ENCODE measurements at regions not wholly inside any gene's neighbourhood (a gene's known extent, or its start where the extent isn't known, plus 50 kb on each side); places are given as distances from the start of the nearest gene placed in this dataset.

- FAIRE-seq, result no peak
Observed at GRCh38 chr14:26856876-26857518, 259.2 kb upstream of the NOVA1 start.

DNA sequence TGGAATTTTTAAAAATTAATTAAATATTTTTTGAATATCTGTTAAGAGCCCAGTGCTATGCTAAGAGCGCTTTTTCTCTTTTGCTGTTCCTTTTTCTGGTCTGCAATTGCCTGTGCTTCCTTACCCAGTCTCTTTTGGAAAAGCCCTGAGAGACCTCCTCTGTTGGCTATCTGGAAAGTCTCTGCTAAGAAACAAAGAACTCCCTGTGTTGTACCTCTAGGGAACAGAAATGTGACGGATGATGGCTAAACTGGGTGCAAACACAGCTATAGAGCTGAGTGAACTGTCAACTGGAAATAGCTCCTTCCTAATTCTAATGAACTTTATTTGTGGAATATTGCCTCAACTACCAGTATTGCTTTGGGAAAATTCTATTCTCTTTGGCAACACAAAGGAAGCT lies 261.6 kb upstream of the NOVA1 start:
- no peak for FAIRE-seq

DNA sequence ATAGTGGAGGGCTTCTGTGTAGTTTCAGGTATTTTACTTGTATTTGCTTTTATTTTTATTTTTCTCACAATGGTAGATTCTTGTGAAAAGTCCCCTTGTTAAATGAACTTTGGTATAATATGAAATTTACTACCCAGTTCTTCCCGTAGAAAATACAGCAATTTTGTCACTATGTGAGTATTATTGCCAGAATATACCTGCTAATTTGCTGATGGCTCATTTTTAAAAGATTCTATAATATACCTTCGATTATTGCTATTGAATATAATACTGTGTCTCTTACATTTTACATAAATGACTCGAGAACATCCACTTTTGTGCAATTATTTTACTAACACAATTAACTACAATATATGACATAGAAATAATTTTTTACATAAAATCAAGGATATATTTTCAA lies 262.3 kb upstream of the NOVA1 start:
- FAIRE-seq, result no peak

DNA sequence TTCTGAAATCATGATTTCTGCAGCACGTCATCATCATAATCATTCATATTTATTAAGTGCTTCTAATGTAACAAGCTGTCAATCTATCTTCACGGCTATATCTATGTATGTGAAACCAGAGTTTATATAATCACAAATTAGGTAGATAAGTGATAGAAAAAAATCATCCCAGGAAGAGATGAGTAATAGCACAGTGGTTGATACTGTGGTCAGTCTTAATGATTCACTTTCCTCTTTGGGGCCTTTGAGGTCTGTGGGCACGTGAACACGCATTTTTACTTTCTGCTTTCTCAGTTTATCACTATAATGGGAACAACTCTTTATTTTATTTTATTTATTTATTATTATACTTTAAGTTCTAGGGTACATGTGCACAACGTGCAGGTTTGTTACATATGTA lies 265.9 kb upstream of the NOVA1 start:
- FAIRE-seq, result no peak

DNA sequence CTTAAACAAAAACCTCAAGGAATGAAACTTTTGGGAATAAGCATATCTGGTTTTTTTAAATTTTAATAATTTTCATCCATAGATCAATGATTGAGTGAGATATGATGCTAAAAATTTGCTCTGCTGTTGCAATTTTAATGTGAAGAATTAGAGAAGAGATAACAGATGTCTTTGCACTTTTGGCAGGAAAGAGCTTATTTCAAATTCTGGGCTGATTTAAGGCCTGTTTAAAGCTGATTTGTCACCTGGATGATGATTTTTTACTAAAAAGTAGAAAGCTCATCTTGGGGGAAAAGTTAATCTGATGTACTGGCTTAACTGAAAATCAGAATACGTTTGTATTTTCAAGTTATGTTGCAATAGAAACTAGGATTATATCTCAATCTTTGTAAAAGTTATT lies 268.9 kb upstream of the NOVA1 start:
- no peak for FAIRE-seq

GRCh38 chr14:26867171-26867757 lies 269.4 kb upstream of the NOVA1 start:
- FAIRE-seq, result peak; percentile 78

GRCh38 chr14:26870096-26870495 lies 272.3 kb upstream of the NOVA1 start:
- no peak for FAIRE-seq

DNA sequence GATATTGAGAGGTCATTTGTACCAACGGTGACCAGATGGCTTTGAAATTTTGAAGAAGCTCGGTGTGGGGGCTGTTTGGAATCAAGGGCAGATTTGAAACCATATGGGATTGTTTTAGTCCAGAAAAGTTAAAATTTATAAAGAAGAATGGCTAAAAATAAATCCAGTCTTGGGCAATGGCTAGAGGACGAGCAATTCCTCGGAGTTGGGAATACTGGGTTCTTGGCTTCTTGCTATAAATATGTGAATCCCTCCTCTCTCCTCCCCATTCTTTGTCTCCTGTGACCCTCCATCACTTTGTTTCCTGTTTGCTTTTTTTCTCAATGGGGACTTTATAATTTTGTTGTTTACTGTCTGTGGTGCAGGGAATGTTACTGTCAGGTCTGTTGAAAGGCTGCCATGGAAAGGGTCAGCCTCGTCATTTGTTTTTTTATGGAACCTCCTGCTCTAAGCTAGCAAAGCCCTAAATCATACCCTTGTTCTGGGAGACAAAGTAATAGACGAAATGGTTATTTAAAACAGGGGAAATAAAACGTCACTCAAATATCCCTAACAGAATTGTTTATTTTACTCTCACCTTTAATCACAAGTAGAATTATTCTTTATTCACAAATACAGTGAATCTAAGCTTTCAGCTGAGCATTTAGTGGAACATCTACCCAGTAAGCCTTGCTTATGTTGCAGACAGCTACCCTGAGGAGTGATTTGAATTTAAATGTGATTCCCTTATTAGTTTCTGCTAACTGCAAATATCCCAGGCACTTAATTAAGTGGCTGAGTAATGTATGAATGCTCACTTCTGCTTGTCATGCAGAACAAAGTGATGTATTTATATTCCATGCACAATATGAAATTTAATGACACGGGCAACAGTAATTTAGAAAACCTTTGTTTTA lies 273.1 kb upstream of the NOVA1 start:
- peak; percentile 93 for FAIRE-seq

GRCh38 chr14:26872515-26873361 lies 274.9 kb upstream of the NOVA1 start:
- FAIRE-seq, result no peak

- no peak for FAIRE-seq
Observed at GRCh38 chr14:26873362-26873960, 275.6 kb upstream of the NOVA1 start.

- FAIRE-seq, result no peak
Observed at GRCh38 chr14:26887847-26888246, 290.0 kb upstream of the NOVA1 start.

DNA sequence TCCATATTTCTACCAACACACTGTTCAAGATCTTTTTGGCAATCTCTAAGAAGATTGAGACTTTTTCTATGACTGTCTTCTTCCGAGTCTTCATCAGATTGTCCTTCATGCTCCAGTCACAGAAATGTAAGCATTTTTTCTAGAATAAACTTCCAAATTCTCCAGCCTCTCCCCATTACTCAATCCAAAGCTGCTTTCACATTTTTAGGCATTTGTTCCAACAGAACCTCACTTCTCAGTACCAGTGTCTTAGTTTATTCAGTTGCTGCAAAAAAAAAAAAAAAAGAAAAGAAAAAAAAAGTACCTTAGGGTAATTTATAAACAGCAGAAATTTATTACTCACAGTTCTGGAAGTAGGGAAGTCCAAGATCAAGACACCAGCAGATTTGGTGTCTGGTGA lies 290.8 kb upstream of the NOVA1 start:
- no peak for FAIRE-seq

DNA sequence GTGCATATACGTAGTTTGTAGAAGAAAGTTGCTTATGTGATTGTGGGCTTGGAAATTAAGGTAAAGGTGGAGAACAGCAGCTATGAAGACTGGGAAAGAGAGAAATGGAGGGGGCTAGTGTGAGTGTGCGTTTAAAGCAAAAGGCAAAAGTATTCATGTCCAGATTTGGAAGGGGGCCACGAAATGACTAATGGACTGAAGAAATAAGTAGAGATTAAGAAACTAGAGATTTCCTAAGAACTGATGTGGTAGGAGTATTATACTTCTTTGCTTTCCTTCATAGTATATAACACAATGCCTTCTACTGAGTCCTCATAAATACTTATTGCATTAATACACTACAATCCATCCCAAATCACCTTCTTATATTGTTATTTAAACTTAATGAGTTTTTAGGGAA lies 298.6 kb upstream of the NOVA1 start:
- FAIRE-seq, result no peak

DNA sequence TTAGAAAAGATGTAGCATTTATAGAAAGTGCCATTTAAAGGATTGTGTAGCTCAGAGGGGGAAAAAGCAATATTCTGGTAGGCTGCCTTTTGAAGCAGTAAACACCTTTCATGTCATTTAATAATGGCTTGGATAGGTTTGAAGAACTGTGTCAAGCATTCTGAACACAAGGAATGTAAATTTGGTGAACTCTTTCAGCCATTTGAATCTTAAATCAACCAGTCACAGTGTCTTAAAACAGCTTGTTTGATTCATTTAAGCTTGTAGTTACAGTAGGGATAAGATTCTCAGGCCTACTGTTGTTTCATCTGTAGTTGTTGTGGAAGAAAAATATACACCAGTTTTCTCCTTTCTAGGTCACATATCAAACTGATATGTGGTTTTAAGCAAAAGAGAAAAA lies 299.4 kb upstream of the NOVA1 start:
- no peak for FAIRE-seq

- FAIRE-seq, result no peak
Observed at GRCh38 chr14:26905229-26905628, 307.4 kb upstream of the NOVA1 start.

DNA sequence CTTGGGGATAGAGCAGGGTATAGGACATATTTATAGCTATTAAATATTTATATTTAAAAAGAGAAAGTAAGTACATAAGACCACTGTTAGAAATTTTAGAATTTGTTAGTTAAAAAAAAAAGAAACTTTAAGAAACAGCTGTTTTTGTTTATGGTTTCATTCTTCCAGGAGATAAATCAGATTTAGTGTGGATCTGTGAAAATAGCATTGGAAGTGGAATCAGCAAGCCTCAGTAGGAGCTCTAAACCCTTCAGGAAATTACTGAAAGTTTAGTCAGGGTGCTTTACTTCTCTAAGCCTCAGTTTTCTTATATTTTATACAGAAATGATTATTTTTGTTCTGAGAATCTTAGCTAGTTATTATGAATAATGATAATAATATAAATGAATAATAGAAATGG lies 316.0 kb upstream of the NOVA1 start:
- peak; percentile 54 for FAIRE-seq

DNA sequence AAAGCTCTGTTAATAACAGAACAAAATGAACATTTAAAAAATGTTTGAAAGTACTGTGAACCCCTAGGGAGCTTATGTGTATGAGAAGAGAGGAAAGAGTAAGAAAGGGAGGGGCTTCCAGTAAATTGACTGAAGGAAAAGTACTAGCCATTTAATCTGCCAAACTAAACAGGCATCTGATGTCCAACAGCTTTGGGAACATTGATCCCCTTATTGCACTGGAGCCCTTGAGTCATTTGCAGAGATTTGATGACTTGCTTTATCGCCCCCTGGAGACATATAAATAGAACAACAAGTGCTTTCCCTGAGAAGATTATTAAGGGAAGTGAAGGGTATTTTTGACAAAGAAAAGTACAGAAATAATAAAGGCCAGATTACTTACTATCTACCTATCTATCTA lies 319.3 kb upstream of the NOVA1 start:
- no peak for FAIRE-seq

DNA sequence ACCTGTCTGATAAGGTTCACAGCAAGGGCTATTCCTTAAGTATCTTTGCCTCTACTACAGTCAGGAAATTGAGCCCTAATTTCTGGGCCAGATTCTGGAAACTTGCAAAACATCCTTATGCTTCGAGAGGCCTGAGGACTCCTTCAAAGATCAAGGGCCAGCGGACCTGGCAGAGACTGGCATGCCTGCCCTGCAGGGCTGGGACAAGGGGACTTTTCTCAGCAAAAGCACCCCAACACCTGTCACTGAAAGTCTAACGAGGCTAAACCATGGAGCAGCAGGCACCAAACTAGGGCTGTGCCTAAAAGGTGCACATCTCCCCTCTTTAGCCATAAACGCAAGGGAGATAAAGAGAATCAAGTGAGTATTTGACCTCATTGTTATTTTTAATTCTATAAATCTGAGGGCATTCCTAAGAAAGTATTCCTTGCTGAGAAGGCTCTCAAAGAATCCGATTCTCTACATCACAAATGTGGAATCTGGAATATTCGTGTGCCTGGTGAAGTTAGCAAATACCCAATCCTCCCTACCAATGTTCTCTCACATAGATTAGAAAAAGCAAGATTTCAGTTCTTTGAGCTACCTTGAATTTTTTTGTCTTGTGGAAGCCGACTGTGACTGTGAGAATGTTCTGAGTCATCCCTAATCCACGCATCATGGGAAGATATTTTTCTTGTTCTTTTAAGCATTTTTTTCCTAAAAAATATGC lies 328.2 kb upstream of the NOVA1 start:
- FAIRE-seq, result no peak

DNA sequence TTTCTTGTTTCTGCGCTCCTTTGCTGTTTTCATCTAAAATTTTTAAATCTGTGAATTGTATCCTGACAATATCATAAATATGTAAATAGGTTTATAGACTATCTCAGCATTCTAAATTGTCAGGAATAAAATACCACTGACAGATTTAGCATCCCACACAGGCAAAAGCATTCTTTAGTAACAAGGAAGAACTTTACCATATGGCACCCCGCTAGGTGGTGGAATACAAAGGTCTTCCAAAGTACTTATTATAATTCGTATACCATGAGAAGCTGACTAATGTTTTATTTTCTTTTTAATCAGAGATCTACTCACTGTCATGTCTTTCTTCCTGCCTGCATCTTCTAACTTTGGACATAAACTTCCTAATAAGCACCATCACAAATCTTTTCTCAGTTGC lies 328.8 kb upstream of the NOVA1 start:
- FAIRE-seq, result no peak

DNA sequence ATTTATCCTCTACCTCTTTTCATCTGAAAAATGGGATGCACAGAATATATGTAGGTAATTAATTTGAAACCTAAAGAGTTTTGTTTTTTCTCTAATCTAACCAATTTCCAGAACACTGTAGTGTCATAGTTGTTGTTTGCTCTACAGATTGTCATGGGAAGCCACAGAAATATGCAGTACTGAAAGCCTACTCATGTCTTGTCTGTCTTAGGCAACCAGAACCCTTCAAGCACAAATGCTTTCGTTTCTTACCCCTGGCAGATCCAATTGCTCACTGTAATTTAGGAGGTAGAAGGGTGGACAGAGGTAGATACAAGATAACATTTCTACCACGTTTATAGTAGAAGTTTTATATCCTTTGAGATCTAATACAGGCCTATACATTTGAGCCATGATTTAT lies 330.2 kb upstream of the NOVA1 start:
- FAIRE-seq, result no peak

GRCh38 chr14:26929361-26929760 lies 331.5 kb upstream of the NOVA1 start:
- FAIRE-seq, result no peak

DNA sequence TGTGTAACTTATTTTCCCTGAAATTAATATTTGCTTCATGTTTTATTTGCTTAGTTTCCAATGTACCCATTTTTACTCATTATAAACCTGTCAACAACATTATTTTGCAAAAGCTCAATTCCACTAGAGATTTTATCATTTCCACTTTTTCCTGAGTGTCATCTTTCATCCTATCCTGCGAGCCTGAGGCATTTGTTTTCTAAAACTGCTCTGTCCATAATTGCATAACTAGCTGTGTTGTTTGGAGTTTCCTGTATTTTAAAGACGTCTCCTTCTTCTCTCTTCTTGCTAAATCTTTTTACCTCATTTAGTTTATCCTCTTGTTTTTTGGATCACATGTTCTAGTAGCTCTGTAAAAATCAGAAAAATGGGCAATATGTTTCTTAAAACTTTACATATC lies 332.7 kb upstream of the NOVA1 start:
- FAIRE-seq, result no peak

All from endometrium (tissue), 2 donors.